Head of caudate nucleus (tissue), 42 donors: ENCODE measurements at regions not wholly inside any gene's neighbourhood (a gene's known extent, or its start where the extent isn't known, plus 50 kb on each side); places are given as distances from the start of the nearest gene placed in this dataset.

Experiments
- DNase-seq, 42 donors: peaks; one replicate each; pipeline versions ENCODE4 v3.0.0 to v3.0.0-alpha.2; 2020 to 2021; ENCODE audit warnings: mixed read lengths in 7 of 42
- intact Hi-C: fragments of 100-400 bp; cut with DNase I; formaldehyde crosslinking; loops from one replicate; pipeline ENCODE4 v1.15.0; 2022

DNA sequence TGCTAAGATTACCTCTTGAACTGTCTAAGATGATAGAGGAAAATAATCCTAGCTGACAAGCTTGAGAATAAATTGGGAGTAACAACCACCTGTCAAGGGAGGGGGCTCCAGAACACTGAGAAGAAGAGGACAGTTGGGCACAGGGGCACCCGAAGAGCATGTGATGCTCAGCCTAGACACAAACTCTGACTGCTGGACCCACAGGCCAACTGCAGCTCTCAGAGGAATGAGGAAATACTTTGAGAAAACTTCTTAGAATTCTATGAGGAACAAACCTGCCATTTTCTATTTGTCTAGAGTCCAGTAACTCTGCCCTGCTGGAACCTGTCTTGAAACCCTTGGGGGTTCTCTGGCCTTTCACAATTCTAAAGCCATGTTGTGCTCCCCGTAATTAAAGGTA is 124.1 kb upstream of the KCNK2 start:
- DNase-seq = no peak
- intact Hi-C loops = no loop called here

DNA sequence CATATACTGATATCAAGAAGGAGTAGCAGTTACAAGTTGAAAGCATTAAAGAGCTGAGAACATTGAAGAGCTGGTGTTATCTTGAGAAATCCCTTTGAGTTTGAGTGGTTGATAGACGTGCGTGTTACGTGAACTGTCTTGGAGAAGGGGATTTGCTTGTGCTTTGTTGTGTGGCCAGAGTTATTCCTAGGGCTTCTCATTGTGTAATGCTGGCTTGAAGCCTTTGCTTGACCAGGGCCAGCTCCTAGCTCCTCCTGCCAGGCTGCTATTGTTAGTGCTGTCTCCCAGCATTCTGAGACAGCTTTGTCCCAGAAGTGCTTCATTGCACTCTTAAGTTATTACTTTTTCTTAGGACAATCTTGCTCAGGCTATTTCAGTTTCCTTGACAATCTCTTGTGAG is 116.2 kb upstream of the KCNK2 start:
- peak in 12 of 42 donors; percentile 10 to 46 (median 25) for DNase-seq
- intact Hi-C loops = no loop called here

DNA sequence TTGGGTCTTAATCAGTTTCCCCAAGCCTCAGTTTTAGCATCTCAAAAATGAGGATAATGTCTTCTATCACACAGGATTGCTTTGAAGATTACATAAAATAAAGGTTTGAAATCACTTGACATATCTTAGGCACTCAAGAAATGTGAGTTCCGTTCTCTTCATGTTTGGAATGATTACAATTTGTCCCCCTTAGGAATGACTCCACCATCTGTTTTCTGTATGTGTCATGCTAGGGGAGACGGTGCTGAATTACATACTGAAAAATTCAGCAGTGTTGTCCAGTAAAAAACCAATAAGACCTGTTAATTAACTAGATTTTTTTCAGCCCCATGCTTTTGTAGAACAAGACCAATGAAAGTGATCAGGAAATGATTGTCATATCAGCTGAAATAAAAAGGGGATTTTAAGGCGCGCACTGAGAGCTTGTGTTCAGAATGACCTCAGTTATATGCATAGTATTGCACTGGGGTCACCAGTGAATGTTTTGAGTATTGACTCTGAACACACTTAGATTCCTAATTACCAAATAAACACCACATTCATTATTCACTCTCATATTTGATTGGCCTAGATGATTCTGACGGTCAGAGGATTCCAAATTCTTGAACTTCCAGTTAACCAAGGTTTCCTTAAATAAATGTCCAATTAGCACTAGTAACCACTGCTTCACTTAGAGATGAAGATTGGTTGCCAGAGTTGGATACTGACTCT is 114.5 kb upstream of the KCNK2 start:
- intact Hi-C loops = no loop called here
- no peak for DNase-seq

DNA sequence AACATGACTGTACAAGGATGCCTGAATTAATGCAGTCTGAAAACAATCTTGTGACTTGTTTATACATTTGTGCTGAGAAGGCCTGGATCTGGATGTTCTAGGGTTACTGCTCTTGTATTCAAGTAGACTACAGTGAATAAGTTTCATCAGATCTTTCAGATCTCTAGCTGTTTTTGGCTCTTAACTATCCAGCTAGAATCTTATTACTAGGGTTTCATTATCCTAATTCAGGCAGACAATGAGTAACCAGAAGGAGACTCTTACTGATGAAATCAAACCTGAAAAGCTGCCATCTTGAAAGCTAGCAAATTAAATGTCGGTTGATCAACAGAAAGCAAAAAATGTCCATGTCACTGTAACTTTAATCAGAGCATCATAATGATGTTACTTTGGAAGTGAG is 112.5 kb upstream of the KCNK2 start:
- intact Hi-C loops = no loop called here
- no peak for DNase-seq

DNA sequence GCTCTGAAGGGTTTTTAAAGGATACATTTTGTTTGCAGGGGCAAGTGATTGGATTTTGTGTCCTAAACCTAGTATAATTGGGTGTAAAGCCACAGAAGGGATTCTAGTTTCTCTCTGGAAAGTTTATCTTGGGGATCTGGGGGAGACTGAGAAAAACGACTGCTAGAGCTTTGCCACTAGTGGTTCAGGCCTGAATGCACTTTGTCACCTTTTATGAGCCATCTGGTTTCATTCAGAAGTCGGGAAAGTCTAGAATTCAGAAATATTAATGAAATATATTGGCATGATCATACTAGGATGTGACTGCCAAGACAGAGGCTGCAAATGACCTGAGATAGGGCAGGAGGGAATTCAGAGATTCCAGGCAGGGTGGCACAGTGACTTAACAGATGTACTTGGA is 111.5 kb upstream of the KCNK2 start:
- DNase-seq = no peak
- intact Hi-C loops = no loop called here

DNA sequence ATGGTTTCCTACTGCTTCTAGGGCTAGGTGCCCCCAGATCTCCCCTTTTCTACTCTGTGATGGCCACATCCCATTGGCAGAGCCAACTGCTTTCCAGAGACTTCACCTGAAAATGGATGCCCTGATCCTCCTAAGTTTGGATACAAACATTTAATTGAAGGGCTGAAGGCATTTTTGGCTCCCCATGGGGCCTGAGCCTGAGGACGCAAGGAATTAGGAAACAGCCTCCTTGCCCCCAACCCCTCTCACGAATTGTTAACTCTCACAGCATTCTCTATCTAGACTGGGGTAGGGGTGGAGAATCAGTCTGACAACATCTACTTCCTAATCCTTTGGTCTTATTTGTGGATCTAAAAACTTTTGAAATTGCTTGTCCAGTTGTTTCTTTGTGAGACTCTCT is 108.5 kb upstream of the KCNK2 start:
- intact Hi-C loops = no loop called here
- DNase-seq = no peak

DNA sequence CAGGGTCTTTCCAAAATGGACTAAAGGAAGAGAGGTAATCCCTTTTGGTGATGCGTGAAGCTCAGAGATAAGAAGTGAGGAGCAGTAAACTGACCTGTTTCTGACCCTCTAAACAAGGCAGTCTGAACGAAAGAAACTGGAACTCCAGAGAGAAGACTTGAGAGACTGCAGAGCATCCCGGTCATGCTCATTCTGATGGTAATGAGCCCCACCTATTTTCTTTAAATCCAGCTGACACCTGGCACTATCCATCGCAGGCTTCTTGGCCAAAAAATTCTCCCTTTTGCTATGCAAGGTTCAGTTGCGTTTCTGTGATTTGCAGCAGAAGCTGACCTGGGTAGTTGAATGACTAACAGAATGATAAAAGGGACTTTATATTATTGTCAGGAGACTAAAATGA is 105.9 kb upstream of the KCNK2 start:
- no peak for DNase-seq
- intact Hi-C loops = no loop called here

DNA sequence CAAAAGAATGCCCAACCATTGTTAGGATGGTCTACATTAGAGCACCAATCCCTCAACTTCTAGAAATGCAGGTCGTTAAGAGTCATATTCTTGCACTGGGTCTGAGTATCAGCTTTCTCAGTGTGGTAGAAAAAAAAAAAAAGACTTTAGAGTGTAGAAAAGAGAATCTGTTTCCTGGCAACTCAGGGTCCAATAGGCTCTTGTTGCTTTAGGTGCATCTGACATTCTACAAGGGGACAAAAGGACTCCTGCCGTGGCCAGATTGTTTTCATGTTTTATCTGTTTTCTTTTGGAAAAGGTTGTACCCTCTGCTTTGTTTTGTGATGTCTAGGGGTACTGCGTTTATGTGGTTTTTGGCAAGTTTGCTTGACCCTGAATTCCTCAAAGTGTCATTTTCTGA is 105.4 kb upstream of the KCNK2 start:
- no peak for DNase-seq
- intact Hi-C loops = no loop called here

DNA sequence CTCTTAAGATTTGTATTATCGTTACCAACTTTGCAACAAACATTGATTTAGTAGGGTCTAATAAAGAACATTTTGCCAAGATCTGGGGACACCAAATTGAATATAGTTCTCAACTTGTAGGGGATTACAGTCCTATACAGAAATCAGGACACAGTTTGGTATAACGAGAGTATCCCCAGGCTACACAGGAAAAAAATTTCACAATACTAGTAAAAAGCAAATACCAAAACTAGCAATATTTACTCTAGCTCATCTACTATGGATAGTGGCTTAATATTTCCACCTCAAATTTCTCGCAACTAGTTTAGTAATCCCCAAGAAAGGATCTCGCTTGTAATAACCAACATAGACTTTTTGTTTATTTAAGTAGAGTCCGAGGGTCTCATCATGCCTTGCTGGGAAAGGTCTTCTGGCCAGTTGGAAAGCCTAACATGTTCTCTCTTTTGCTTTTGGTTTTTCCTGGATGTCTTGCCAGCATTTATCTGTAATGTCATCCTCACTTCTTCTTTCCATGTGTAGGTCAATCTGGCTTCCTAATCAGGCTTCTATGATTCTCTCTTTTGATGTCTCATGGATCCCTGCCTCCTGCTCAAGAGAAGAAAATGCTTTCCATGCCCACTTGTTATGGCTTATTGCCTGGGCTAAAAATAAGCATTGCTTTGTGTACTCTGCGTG is 104.7 kb upstream of the KCNK2 start:
- no peak for DNase-seq
- intact Hi-C loops = no loop called here

DNA sequence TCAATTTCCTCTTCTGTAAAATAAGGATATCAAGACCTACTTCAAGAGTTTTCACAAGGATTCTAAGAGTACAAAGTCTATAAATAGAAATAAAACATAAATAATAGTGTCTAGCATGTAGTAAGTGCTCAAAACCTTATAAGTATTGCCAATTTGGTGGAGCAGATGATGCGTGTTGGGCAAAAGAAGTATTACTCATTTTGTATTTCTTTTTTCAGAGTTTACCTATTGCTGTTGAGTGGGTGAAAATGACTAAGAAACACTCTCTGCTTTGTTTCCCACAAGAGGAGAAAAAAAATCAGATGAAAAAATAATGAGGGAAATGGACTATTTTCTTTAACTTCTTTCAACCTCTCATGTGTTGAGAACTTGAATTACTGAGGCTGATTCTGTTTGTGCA is 103.3 kb upstream of the KCNK2 start:
- intact Hi-C loops = no loop called here
- no peak for DNase-seq

DNA sequence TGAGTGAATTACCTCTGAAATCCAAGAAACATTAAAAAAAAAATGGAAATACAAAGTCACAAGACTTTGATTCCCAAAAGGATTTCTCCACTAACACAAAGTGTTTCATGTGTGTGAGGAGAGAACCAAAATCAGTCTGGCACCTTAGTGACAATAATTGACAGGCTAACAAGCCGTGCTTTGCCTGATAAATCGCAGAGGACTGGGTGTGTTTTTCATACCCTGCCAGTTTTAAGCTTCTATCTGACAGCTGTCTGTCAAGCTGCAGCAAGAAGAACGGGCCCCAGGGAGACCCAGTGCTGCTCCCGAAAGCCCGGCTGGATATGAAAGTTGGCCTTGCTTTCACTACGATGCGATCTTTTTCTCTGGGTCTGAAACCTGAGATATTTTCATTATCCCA is 101.6 kb upstream of the KCNK2 start:
- DNase-seq = no peak
- intact Hi-C loops = no loop called here

DNA sequence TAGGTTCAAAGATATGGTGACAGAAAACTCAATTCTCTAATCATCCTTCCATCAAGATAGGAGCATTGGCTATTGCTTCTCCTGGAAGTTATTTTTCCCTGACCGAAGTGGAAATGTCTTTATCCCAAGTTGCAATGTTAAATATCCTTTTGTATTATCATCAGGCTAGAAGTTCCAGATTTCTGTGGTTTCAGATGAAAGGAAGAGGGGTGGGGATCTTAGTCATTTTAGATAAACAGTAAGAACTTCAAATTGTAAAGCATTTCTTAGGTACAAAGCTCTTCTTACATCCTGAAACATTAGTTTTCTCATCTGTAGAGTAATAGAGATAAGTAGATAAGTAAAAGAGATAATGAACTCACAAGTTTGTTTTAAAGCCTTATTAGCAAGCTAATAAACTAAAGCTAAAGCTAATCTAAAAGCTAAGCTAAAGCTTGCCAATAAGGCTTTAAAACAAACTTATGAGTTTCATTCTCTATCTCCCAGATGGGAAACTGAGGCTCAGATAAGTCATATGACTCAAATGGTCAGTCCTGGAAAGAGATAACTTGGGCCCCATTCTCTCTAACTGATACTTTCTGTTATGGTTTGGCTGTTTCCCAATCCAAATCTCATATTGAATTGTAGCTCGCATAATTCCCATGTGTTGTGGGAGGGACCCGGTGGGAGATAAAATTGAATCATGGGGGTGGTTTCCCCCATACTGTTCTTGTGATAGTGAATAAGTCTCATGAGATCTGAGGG is 99.2 kb upstream of the KCNK2 start:
- DNase-seq = no peak
- intact Hi-C loops = no loop called here

DNA sequence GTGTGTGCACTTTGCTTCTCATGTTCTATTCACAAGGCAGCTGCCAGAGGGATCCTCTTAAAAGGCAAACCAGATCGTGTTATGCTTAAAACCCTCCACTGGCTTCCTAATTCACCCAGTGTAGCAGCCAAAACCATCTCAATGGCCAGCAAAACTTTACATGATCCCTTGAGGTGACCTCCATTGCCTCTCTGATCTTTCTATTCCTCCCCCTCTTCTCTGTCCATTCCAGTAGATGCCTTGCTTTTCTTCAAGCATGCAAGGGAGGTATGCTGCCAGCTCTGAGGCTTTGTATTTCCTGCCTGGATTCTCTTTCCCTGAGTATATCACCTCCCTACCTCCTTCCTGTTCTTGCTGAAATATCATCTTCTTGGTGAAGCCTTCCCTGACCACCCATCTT is 93.2 kb upstream of the KCNK2 start:
- intact Hi-C loops = no loop called here
- DNase-seq = no peak

DNA sequence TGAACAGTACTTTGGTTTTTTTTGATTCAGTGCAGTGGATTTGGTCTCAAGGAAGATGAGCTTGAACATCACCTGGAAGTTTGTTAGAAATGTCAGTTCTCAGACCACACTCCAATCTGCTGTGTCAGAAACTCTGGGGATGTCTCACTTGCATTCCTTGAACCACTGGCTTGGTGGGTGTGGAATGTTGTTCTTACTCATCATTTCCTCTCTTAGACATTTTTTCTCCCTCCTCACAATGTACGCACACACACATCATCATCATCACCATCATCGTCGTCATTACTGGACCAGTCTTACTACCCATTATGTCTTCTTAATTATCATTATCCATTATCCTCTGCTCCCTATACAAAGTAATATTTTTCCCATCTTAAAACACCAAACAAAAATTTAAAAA is 91.9 kb upstream of the KCNK2 start:
- no peak for DNase-seq
- intact Hi-C loops = no loop called here

DNA sequence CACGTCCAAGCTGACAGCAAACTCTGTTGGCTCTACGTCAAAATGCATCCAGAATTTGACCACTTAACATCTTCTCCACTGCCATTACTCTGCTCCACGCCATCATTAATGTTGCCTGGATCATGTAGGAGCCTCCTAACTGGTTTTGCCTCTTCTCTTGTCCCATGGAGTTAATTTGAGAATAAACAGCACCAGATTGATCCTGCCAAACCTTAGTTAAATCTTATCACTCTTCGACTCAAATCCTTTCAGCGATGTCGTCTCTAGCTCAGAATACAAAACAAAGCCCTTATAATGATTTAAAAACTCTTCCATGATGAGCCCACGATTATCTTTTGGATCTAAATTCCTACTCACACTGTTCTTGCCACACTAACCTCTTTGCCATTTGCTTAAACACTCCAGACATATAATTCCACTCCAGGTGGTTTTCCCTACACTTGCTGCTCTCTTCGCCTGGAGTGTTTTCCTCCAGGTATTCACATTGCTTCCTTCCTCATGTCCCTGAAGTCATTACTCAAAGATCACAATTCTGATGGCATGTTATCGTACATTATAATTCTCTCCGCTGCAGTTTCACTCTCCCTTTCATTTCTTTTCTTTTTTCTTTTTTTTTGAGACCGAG is 90.7 kb upstream of the KCNK2 start:
- intact Hi-C loops = no loop called here
- DNase-seq = no peak

DNA sequence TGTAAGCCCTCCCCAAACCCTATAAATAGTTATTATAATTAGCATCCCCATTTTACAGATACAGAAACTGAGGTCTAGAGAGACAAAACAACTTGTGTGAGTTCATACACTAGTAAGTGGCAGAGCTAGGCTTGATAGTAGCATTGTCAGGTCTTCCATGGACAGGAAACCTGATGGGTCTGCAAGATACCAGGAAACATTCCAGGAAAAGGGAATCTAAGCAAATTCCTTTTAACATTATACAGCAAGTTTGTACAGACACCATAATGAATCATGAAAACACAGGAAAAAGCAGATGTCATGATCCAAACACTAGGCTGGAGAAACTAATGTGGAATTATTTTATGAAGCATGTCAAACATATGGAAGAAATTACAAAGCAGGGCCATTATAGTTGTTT is 89.1 kb upstream of the KCNK2 start:
- DNase-seq = no peak
- intact Hi-C loops = no loop called here

DNA sequence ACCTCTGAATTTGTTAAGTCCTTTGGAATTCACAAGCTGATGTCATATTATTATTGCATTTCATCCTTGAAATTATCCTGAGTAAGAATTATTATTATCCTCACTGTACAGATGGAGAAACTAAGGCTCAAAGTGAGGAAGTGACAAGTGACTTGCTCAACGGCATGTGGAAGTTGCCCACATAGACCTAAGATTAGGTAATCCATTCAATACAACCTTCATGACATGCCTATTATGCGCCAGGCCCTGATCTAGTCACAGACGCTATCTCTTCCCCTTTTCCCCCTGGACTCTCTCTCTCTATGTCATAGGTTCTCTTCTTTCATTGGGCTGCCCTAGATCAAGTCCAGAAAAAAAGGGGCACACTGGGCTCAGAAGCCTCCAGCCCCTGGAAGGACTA is 84.9 kb upstream of the KCNK2 start:
- no peak for DNase-seq
- intact Hi-C loops = no loop called here

DNA sequence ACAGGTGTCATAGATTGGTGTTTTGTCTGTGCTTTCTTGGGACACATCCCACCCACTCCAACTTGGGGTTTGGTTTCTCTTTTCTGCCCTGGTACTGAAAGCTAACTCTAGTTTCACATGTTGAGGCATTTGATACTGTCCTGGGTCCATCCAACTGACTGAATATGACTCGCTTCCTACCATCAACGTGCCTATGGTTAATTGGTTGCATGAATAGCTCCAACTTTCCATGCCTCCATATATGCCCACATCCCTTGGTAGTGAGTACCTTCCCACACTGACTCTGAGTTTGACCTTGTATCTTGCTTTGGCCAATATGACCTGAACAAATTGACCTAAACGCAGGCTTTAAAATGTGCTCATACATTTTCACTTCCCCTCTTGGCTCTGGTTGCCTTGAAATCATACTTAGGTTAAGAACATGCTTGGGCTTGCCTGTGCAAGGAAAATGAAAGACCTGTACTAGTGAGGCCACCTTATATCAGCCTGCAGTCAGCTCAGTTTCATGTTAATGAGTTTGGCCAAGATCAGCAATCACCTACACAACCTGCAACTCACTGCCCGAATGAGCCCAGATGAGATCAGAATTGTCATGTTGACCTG is 81.0 kb upstream of the KCNK2 start:
- intact Hi-C loops = no loop called here

DNA sequence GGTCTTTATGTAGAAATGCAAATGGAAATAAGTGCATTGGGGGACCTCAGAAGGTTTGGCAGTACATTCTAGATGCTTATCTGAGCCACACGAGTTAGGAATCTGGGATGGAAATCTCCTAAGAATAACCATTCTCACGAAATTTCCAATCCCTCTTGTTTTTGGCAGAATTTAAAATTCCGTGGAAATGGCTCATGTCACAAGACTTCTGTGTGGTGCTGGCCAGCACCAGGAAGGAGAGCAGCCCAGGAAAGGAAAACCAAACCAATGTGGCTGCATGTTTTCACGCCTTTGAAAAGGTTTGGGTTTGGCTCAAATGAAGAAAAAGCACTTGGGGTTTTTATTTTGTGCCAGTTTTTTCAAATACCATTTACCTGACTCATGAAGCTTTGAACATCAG is 80.1 kb upstream of the KCNK2 start:
- no peak for DNase-seq
- intact Hi-C loops = no loop called here

More for the DNA sequence above, 81.0 kb upstream of the KCNK2 start:
- no peak for DNase-seq

DNA sequence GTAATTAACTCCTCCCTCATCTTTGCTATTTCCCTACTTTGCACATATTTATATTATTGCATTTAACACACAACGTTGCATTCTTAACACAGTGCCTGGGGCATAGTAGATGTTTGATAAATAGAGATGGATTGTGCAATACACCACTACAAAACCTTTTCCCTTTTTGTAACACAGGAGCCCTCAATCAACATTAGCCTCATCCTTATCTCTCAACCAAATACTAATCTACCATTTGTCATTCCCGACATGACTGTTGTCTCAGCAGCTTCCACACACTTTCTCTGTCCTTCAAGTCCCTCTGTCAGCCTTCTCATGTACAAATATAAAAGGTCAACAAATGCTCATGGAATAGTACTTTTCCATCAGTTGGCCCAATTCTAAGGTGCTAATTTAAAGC is 78.9 kb upstream of the KCNK2 start:
- intact Hi-C loops = no loop called here
- no peak for DNase-seq
